ENCODE measurements at regions not wholly inside any gene's neighbourhood (a gene's known extent, or its start where the extent isn't known, plus 50 kb on each side); places are given as distances from the start of the nearest gene placed in this dataset.
A peak's percentile ranks its signal among the peaks of the same experiment; 100 is the strongest.

DNA sequence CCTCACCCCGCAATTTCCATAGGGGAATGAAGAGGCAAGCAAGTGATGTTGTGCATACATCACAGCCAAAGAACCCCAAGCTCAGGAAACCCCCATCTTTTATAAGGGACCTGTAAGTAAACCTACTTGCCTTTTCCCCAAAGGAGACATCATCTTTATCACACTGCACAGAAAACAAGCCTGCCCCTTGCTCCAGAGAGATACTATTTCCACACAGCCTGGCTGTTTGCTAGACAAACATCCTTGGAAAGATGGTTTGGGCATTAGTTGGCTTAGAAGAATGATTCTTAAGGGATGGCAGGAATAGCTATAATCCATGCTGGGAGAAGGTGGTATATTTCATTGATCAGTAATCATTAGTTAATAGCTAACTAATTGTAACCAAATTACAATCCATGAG lies 123.7 kb upstream of the SEC61G start:
- H3K4me1 ChIP-seq = peaks cover 0 to 9% (median 0%) of the 10 kb centered on the region in 4 donors
- H3K27ac ChIP-seq (replicated peaks in 1 of 4) = no peak overlapping the region
- intact Hi-C loops (cut with DNase I) = no loop called here
- DNase-seq (ENCODE audit: extremely low spot score) = no peak
- H3K27me3 ChIP-seq = no peaks in the 10 kb centered on the region
- no peaks in the 10 kb centered on the region for H3K36me3 ChIP-seq
- no peak overlapping the region for H3K4me3 ChIP-seq
- WGBS = 100% methylated on average over 1 of the region's 1 CpG
- H3K9me3 ChIP-seq = no peaks in the 10 kb centered on the region
- TF ChIP-seq POLR2A (IDR thresholded peaks at IDR 0.05; ENCODE audit: low read depth) (no peak), POLR2AphosphoS5 (IDR thresholded peaks at IDR 0.05) (no peak), EP300 (IDR thresholded peaks at IDR 0.05) (no peak), CTCF (IDR thresholded peaks at IDR 0.05) (no peak)

DNA sequence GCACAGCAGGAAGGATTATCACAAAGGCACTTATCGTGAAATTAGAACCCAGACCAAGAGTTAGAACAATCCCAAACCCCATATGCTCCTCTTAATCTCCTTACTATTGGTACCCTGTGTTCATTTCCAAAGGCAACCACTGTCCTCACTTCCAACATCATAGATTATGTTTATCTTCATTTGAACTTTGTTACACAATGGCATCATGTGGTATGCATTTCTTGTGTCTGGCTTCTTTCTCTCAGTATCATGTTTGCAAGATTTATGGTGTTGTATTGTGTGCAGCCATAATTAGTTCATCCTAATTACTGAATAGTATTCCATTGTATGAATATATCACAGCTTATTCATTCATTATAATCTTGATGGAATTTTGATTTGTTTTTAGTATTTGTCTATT lies 124.6 kb upstream of the SEC61G start:
- H3K9me3 ChIP-seq = no peaks in the 10 kb centered on the region
- H3K4me1 ChIP-seq = peaks cover 0 to 12% (median 4%) of the 10 kb centered on the region in 4 donors
- H3K4me3 ChIP-seq = no peak overlapping the region
- no peaks in the 10 kb centered on the region for H3K36me3 ChIP-seq
- TF ChIP-seq EP300 (IDR thresholded peaks at IDR 0.05) = no peak
- no peak for TF ChIP-seq POLR2A (IDR thresholded peaks at IDR 0.05; ENCODE audit: low read depth)
- intact Hi-C loops (cut with DNase I) = no loop called here
- DNase-seq (ENCODE audit: extremely low spot score) = no peak
- WGBS = 84% methylated on average over 1 of the region's 1 CpG
- no peaks in the 10 kb centered on the region for H3K27me3 ChIP-seq
- no peak overlapping the region for H3K27ac ChIP-seq (replicated peaks in 1 of 4)

DNA sequence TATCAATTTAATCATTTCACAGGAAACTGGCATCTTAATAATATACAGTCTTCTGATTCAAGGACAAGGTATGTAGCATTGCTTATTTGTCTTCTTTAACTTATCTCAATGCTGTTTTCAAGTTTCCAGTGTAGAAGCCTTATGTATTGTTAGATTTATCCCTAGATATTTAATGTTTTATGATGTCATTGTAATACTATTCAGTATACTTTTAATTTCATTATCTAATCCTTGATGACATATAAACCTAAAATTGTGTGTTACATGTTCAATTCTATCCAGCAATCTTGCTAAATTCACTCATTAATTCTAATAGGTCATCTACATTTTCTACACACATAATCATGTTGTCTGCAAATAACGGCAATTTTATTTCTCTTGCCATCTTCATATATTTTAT lies 126.3 kb upstream of the SEC61G start:
- Histone ChIP-seq H3K9me3 (no peaks in the 10 kb centered on the region), H3K36me3 (no peaks in the 10 kb centered on the region), H3K27ac (replicated peaks in 1 of 4) (no peak overlapping the region), H3K27me3 (no peaks in the 10 kb centered on the region), H3K4me3 (no peak overlapping the region), H3K4me1 (peaks cover 0 to 16% (median 7%) of the 10 kb centered on the region in 4 donors)
- 100% methylated on average over 1 of the region's 1 CpG for WGBS
- no peak for DNase-seq (ENCODE audit: extremely low spot score)
- intact Hi-C loops (cut with DNase I) = no loop called here
- TF ChIP-seq POLR2A (IDR thresholded peaks at IDR 0.05; ENCODE audit: low read depth) (no peak), POLR2AphosphoS5 (IDR thresholded peaks at IDR 0.05) (no peak), EP300 (IDR thresholded peaks at IDR 0.05) (no peak), CTCF (IDR thresholded peaks at IDR 0.05) (no peak)

GRCh38 chr7:54888067-54888733 lies 129.2 kb upstream of the SEC61G start:
- H3K4me1 ChIP-seq = peaks cover 0 to 10% (median 7%) of the 10 kb centered on the region in 4 donors
- WGBS = 33% methylated on average over 26 of the region's 26 CpGs
- intact Hi-C loops (cut with DNase I) = no loop called here
- no peaks in the 10 kb centered on the region for H3K9me3 ChIP-seq
- H3K4me3 ChIP-seq = peak overlapping the region; percentile 40 to 54 (median 44)
- no peaks in the 10 kb centered on the region for H3K36me3 ChIP-seq
- no peak for DNase-seq (ENCODE audit: extremely low spot score)
- no peak overlapping the region for H3K27ac ChIP-seq (replicated peaks in 1 of 4)
- H3K27me3 ChIP-seq = no peaks in the 10 kb centered on the region
- TF ChIP-seq CTCF (IDR thresholded peaks at IDR 0.05) = no peak

DNA sequence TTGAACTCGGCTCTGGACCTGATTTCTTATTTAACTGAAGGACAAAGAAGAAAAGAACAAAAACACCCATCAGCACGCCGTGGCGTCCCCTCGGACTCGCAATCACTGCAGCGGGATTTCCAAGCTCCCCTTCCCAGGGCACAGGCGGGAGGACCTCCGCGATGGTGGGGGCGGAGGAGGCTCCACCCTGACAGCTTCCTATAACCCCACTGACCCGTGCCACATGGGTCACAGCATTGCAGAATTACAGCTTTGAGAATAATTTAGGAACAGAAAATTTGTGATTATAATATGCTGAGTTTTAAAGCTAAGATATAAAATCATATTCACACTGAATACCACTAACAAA lies 129.7 kb upstream of the SEC61G start:
- peak overlapping the region; percentile 40 to 54 (median 44) for H3K4me3 ChIP-seq

More for the DNA sequence above, 129.7 kb upstream of the SEC61G start:
- no peaks in the 10 kb centered on the region for H3K27me3 ChIP-seq
- 11% methylated on average over 12 of the region's 12 CpGs for WGBS
- intact Hi-C loops (cut with DNase I) = no loop called here
- no peaks in the 10 kb centered on the region for H3K9me3 ChIP-seq
- no peaks in the 10 kb centered on the region for H3K36me3 ChIP-seq
- peaks cover 0 to 10% (median 7%) of the 10 kb centered on the region in 4 donors for H3K4me1 ChIP-seq
- no peak for DNase-seq (ENCODE audit: extremely low spot score)
- H3K27ac ChIP-seq (replicated peaks in 1 of 4) = no peak overlapping the region
- TF ChIP-seq EP300 (IDR thresholded peaks at IDR 0.05) = no peak
- TF ChIP-seq CTCF (IDR thresholded peaks at IDR 0.05) = no peak
- no peak for TF ChIP-seq POLR2AphosphoS5 (IDR thresholded peaks at IDR 0.05)
- TF ChIP-seq POLR2A (IDR thresholded peaks at IDR 0.05; ENCODE audit: low read depth) = no peak
